ENCODE measurements at regions not wholly inside any gene's neighbourhood (a gene's known extent, or its start where the extent isn't known, plus 50 kb on each side); places are given as distances from the start of the nearest gene placed in this dataset.

DNA sequence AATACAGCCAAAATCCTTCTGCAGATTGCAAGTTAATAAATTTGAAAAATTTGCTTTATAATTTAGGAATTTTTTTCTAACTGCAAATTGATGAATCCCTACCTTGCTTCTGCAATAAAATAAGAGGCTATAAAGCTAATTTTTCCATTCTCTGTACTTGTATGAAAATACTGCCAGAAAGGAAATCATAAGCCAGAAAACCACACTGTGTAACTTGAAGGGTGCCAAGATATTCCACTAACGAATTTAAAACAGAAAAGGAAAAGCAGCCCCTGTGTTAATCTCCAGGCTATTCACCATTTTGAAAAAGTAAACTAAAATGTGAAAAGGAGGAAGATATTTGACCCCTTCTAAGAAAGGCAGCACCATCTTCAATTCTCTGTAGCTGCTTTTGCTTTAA is 557.9 kb upstream of the ZNF385D start:
- intact Hi-C loops (cut with micrococcal nuclease), result no loop called here
- Histone ChIP-seq H3K4me3 (no peak overlapping the region), H3K27ac (replicated peaks) (no peak overlapping the region), H3K36me3 (no peaks in the 10 kb centered on the region), H3K4me1 (no peaks in the 10 kb centered on the region), H3K9me3 (replicated peaks) (peaks cover 6% of the 10 kb centered on the region), H3K27me3 (ENCODE audit: low read depth) (no peaks in the 10 kb centered on the region)
- DNase-seq, result no peak
- TF ChIP-seq, protein P1, sequence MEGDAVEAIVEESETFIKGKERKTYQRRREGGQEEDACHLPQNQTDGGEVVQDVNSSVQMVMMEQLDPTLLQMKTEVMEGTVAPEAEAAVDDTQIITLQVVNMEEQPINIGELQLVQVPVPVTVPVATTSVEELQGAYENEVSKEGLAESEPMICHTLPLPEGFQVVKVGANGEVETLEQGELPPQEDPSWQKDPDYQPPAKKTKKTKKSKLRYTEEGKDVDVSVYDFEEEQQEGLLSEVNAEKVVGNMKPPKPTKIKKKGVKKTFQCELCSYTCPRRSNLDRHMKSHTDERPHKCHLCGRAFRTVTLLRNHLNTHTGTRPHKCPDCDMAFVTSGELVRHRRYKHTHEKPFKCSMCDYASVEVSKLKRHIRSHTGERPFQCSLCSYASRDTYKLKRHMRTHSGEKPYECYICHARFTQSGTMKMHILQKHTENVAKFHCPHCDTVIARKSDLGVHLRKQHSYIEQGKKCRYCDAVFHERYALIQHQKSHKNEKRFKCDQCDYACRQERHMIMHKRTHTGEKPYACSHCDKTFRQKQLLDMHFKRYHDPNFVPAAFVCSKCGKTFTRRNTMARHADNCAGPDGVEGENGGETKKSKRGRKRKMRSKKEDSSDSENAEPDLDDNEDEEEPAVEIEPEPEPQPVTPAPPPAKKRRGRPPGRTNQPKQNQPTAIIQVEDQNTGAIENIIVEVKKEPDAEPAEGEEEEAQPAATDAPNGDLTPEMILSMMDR (IDR thresholded peaks at IDR 0.05; ENCODE audit: borderline replicate concordance), result no peak

DNA sequence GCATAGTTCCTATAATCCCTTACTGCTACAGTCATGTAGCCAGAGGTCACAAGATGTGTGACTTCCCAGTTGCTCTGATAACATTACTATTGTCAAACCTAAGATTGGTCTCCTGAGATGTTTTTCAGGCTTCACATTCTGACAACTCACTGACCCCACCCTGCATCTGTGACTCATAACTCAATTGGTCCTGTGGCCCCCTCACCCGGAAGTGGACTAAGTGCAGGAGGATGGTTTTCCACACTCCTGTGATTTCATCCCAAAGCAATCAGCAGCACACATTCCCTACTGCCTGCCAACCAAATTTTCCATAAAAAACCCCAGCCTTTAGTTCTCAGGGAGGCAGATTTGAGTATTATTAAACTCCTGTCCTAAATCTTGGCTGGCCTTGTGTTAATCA is 564.9 kb upstream of the ZNF385D start:
- no peak overlapping the region for H3K27ac ChIP-seq (replicated peaks)
- H3K9me3 ChIP-seq (replicated peaks), result peaks cover 12% of the 10 kb centered on the region
- no peaks in the 10 kb centered on the region for H3K4me1 ChIP-seq
- no peak for DNase-seq
- intact Hi-C loops (cut with micrococcal nuclease), result no loop called here
- H3K27me3 ChIP-seq (ENCODE audit: low read depth), result no peaks in the 10 kb centered on the region
- TF ChIP-seq, protein P1 (IDR thresholded peaks at IDR 0.05; ENCODE audit: borderline replicate concordance), result no peak
- no peak overlapping the region for H3K4me3 ChIP-seq
- no peaks in the 10 kb centered on the region for H3K36me3 ChIP-seq

DNA sequence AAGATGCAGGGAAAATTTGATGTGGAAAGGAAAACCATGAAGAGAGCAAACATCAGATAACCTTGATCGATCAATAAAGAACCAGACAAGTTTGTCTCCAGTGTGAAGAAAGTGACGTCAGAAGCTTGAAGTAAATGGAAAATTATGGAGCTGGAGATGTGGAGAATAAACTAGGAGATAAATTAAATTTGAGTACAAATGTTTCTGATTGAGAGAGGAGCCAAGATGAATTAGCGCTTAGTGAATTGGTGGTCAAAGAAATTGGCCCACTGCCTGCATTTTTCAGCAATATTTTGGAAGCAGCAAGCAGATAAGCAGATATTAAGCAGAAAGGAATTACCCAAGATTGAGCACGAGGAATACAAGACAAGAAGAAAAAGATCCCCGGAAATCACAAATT is 567.3 kb upstream of the ZNF385D start:
- TF ChIP-seq, protein P1 (IDR thresholded peaks at IDR 0.05; ENCODE audit: borderline replicate concordance), result no peak
- H3K36me3 ChIP-seq, result no peaks in the 10 kb centered on the region
- peaks cover 6% of the 10 kb centered on the region for H3K9me3 ChIP-seq (replicated peaks)
- no peak overlapping the region for H3K27ac ChIP-seq (replicated peaks)
- DNase-seq, result no peak
- H3K4me1 ChIP-seq, result no peaks in the 10 kb centered on the region
- no peak overlapping the region for H3K4me3 ChIP-seq
- intact Hi-C loops (cut with micrococcal nuclease), result no loop called here
- H3K27me3 ChIP-seq (ENCODE audit: low read depth), result no peaks in the 10 kb centered on the region

DNA sequence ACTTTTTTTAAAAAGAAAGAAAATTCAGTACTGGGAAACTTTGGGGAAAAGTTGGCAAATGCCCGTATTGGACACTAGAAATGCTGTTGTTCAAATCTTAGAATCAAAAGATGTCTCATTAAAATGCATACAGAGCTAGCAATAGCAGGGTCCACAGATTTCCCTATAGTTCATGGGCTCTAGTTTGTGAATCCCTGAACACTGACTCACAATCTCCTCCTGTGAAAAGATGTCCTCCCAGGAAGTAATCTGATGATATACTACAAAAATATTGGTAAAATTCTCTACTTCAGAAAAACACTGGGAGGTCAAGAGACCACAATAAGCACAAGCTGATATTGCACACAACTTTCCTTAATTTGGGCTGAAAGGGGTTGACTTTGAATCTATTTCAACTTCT is 568.4 kb upstream of the ZNF385D start:
- no peaks in the 10 kb centered on the region for H3K4me1 ChIP-seq
- H3K9me3 ChIP-seq (replicated peaks), result peaks cover 6% of the 10 kb centered on the region
- H3K27me3 ChIP-seq (ENCODE audit: low read depth), result no peaks in the 10 kb centered on the region
- TF ChIP-seq, protein P1 (IDR thresholded peaks at IDR 0.05; ENCODE audit: borderline replicate concordance), result no peak
- intact Hi-C loops (cut with micrococcal nuclease), result no loop called here
- no peak for DNase-seq
- H3K4me3 ChIP-seq, result no peak overlapping the region
- no peak overlapping the region for H3K27ac ChIP-seq (replicated peaks)
- no peaks in the 10 kb centered on the region for H3K36me3 ChIP-seq

DNA sequence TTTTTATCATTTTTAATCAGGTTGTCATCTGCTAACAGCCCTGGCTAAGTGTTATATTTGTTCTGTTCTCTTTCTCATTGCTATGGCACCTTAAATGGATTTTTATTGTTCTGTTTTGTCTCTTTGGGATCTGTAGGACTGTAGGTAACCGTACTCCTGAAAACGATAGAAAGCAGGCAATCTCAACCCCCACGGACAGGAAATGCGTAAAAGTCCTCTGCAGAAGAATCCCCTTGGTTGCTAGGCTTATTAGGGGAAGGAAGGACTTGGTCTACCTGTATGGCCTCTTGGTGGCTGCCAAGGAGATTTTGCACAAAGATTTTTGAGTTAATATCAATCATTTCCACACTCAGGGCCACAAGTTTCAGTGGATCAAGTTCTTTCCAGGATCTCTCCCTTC is 571.9 kb upstream of the ZNF385D start:
- TF ChIP-seq, protein P1 (IDR thresholded peaks at IDR 0.05; ENCODE audit: borderline replicate concordance), result no peak
- intact Hi-C loops (cut with micrococcal nuclease), result no loop called here
- Histone ChIP-seq H3K36me3 (no peaks in the 10 kb centered on the region), H3K4me3 (no peak overlapping the region), H3K4me1 (no peaks in the 10 kb centered on the region), H3K27ac (replicated peaks) (no peak overlapping the region), H3K9me3 (replicated peaks) (no peaks in the 10 kb centered on the region), H3K27me3 (ENCODE audit: low read depth) (no peaks in the 10 kb centered on the region)
- DNase-seq, result no peak

DNA sequence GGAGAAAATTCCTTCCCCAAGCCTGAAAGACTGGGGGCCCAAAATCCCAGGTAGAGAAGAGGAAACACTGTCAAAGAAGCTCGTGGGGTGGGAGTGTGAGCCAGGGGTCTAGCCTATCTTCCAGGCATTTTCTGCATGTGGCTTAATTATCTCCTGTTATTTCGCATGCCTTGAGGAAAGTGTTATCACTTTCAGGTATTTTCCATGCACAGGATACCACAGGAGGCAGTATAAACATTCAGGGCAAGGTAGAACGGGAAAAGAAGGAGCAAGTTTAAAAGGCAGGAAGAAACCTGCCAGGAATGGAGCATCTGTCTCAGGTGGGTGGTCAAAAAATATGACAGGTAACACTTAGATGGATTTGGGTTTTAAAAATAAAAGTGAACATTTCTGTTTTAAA is 575.3 kb upstream of the ZNF385D start:
- H3K27me3 ChIP-seq (ENCODE audit: low read depth), result no peaks in the 10 kb centered on the region
- no peaks in the 10 kb centered on the region for H3K36me3 ChIP-seq
- TF ChIP-seq, protein P1 (IDR thresholded peaks at IDR 0.05; ENCODE audit: borderline replicate concordance), result no peak
- DNase-seq, result no peak
- no peak overlapping the region for H3K4me3 ChIP-seq
- no peak overlapping the region for H3K27ac ChIP-seq (replicated peaks)
- intact Hi-C loops (cut with micrococcal nuclease), result no loop called here
- H3K4me1 ChIP-seq, result no peaks in the 10 kb centered on the region
- no peaks in the 10 kb centered on the region for H3K9me3 ChIP-seq (replicated peaks)

Measured in left ventricle myocardium inferior (tissue), 1 donor.